ENCODE measurements at regions not wholly inside any gene's neighbourhood (a gene's known extent, or its start where the extent isn't known, plus 50 kb on each side); places are given as distances from the start of the nearest gene placed in this dataset.

GRCh38 chr13:80139196-80139595 lies 201.7 kb downstream of the SPRY2 start:
- Histone ChIP-seq H4K20me1 (ENCODE audit: control insufficient read depth, insufficient read depth) (no peaks in the 10 kb centered on the region), H3K4me2 (ENCODE audit: control insufficient read depth, insufficient read depth) (no peak overlapping the region), H3K4me3 (no peak overlapping the region), H3K9ac (ENCODE audit: control insufficient read depth, insufficient read depth, low read length) (no peak overlapping the region), H3K9me3 (replicated peaks; ENCODE audit: control insufficient read depth, insufficient read depth, low read length) (no peaks in the 10 kb centered on the region), H3K79me2 (ENCODE audit: control insufficient read depth, insufficient read depth, low read length) (no peaks in the 10 kb centered on the region), H3K36me3 (ENCODE audit: control insufficient read depth in 2 of 2, insufficient read depth in 2 of 2, low read length in 1 of 2) (no peaks in the 10 kb centered on the region), H3K27me3 (replicated peaks in 1 of 2; ENCODE audit: control insufficient read depth in 2 of 2, insufficient read depth in 2 of 2, low read length in 1 of 2) (no peaks in the 10 kb centered on the region), H3K4me1 (ENCODE audit: control insufficient read depth, insufficient read depth, low read length) (no peaks in the 10 kb centered on the region), H3K27ac (ENCODE audit: control insufficient read depth, insufficient read depth) (no peak overlapping the region), H2AFZ (ENCODE audit: control insufficient read depth, low read depth, low read length) (no peak overlapping the region)
- intact Hi-C loops (cut with micrococcal nuclease; ENCODE audit: unreplicated experiment) (no loop called here), in situ Hi-C loops (cut with MboI) (no loop called here)
- no peak for DNase-seq (ENCODE audit: low read depth, low spot score)
- WGBS (ENCODE audit: insufficient coverage, insufficient replicate concordance, low lambda C conversion rate, missing lambda C conversion rate) = 32% methylated on average over 2 of the region's 2 CpGs
- ChIA-PET POLR2A (no interaction called here), RAD21 (ENCODE audit: unreplicated experiment) (no interaction called here), CTCF (interaction anchor here (0.6 to 0.7 kb wide), 2 partner anchors 155 to 556 kb away, joined by 4 read pairs; no protein-coding TSS in a partner anchor), SMC1A (ENCODE audit: uncharacterized antibody, unreplicated experiment) (no interaction called here)
- no TSS peak for BruUV-seq (replicated peaks)
- FAIRE-seq = no peak
- ATAC-seq = no peak
- TF ChIP-seq SIX5 (IDR thresholded peaks at IDR 0.05; ENCODE audit: low read depth, low read length, severe bottlenecking) = no peak

GRCh38 chr13:80137994-80138393 lies 202.9 kb downstream of the SPRY2 start:
- Histone ChIP-seq H3K9ac (ENCODE audit: control insufficient read depth, insufficient read depth, low read length) (no peak overlapping the region), H3K36me3 (ENCODE audit: control insufficient read depth in 2 of 2, insufficient read depth in 2 of 2, low read length in 1 of 2) (no peaks in the 10 kb centered on the region), H3K9me3 (replicated peaks; ENCODE audit: control insufficient read depth, insufficient read depth, low read length) (no peaks in the 10 kb centered on the region), H3K4me2 (ENCODE audit: control insufficient read depth, insufficient read depth) (no peak overlapping the region), H2AFZ (ENCODE audit: control insufficient read depth, low read depth, low read length) (no peak overlapping the region), H3K79me2 (ENCODE audit: control insufficient read depth, insufficient read depth, low read length) (no peaks in the 10 kb centered on the region), H4K20me1 (ENCODE audit: control insufficient read depth, insufficient read depth) (no peaks in the 10 kb centered on the region), H3K27ac (ENCODE audit: control insufficient read depth, insufficient read depth) (no peak overlapping the region), H3K4me1 (ENCODE audit: control insufficient read depth, insufficient read depth, low read length) (no peaks in the 10 kb centered on the region), H3K4me3 (no peak overlapping the region), H3K27me3 (replicated peaks in 1 of 2; ENCODE audit: control insufficient read depth in 2 of 2, insufficient read depth in 2 of 2, low read length in 1 of 2) (no peaks in the 10 kb centered on the region)
- intact Hi-C loops (cut with micrococcal nuclease; ENCODE audit: unreplicated experiment) (no loop called here), in situ Hi-C loops (cut with MboI) (no loop called here)
- no TSS peak for BruUV-seq (replicated peaks)
- POLR2A ChIA-PET = no interaction called here
- no peak for DNase-seq (ENCODE audit: low read depth, low spot score)
- SMC1A ChIA-PET (ENCODE audit: uncharacterized antibody, unreplicated experiment) = interaction anchor here (1.7 kb wide), 1 partner anchor 8 kb away, joined by 5 read pairs; no protein-coding TSS in a partner anchor
- CTCF ChIA-PET = interaction anchor here (0.5 kb wide), 1 partner anchor 356 kb away, joined by 3 read pairs; no protein-coding TSS in a partner anchor
- no peak for FAIRE-seq
- RAD21 ChIA-PET (ENCODE audit: unreplicated experiment) = no interaction called here
- TF ChIP-seq BACH1 (IDR thresholded peaks at IDR 0.05; ENCODE audit: borderline replicate concordance) (no peak), USF1 (IDR thresholded peaks at IDR 0.05; ENCODE audit: borderline replicate concordance, extremely low read length, insufficient read depth, low read depth, low read length) (no peak)
- ATAC-seq = no peak
- 16% methylated on average over 3 of the region's 3 CpGs for WGBS (ENCODE audit: insufficient coverage, insufficient replicate concordance, low lambda C conversion rate, missing lambda C conversion rate)

All from GM12878 (cell line).